Uterus (tissue), 2 donors: ENCODE measurements at regions not wholly inside any gene's neighbourhood (a gene's known extent, or its start where the extent isn't known, plus 50 kb on each side); places are given as distances from the start of the nearest gene placed in this dataset.

Experiments
- POLR2A ChIP-seq, 2 donors: fragments of 450-650 bp; IDR thresholded peaks; one replicate each; pipeline ENCODE4 v1.6.1; 2016; ENCODE audit warnings: antibody characterized with exemption in 2 of 2, mild to moderate bottlenecking in 1 of 2, moderate library complexity in 1 of 2
- TF ChIP-seq, protein P1 (sequence below), 4 experiments: fragments of 200-600 bp in 2 of 4; fragments of 450-650 bp in 2 of 4; sonication (generic) in 2 of 4; IDR thresholded peaks; one replicate each; pipeline ENCODE4 v1.5.1; 2016 to 2019; ENCODE audit warnings: antibody characterized with exemption in 4 of 4, mild to moderate bottlenecking in 2 of 4, moderate library complexity in 1 of 4

DNA sequence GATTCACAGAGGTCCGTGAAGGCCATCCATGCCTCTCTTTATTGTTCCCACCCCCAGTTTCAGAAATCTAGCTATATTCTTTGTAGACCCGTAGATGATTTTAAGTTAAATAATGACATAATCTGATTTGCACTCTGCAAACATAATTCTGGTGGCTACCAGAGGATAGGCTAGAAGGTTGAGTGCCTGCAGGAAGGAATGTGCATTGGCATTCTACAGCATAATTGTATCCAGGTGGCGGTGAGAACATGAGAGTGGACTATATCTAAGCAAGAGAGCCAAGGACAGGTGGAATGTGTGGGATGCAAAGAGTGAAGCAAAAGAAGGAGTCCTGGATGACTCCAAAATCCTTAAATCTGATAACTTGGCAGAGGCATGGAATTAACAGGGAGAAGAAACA, 298.5 kb upstream of the MME start:
- TF ChIP-seq, protein P1, sequence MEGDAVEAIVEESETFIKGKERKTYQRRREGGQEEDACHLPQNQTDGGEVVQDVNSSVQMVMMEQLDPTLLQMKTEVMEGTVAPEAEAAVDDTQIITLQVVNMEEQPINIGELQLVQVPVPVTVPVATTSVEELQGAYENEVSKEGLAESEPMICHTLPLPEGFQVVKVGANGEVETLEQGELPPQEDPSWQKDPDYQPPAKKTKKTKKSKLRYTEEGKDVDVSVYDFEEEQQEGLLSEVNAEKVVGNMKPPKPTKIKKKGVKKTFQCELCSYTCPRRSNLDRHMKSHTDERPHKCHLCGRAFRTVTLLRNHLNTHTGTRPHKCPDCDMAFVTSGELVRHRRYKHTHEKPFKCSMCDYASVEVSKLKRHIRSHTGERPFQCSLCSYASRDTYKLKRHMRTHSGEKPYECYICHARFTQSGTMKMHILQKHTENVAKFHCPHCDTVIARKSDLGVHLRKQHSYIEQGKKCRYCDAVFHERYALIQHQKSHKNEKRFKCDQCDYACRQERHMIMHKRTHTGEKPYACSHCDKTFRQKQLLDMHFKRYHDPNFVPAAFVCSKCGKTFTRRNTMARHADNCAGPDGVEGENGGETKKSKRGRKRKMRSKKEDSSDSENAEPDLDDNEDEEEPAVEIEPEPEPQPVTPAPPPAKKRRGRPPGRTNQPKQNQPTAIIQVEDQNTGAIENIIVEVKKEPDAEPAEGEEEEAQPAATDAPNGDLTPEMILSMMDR (IDR thresholded peaks at IDR 0.05): no peak
- no peak for TF ChIP-seq POLR2A (IDR thresholded peaks at IDR 0.05)
